H9 (cell line): ENCODE measurements at regions not wholly inside any gene's neighbourhood (a gene's known extent, or its start where the extent isn't known, plus 50 kb on each side); places are given as distances from the start of the nearest gene placed in this dataset.

Experiments
- DNase-seq: peaks from one replicate; pipeline ENCODE4 v3.0.0-alpha.2; 2017
- H2AFZ ChIP-seq: one replicate; pipeline ENCODE4 v1.6.1; 2013; ENCODE audit warnings: mild to moderate bottlenecking, low read length, control low read depth, moderate library complexity
- H2AK5ac ChIP-seq: 2 replicates; pipeline ENCODE4 v1.6.1; 2013; ENCODE audit warnings: low read length, control low read depth, mixed read lengths; ENCODE audit not compliant: insufficient read length
- H2BK120ac ChIP-seq: one replicate; pipeline ENCODE4 v1.6.1; 2013; ENCODE audit warnings: low read depth, mild to moderate bottlenecking, low read length, control low read depth, inconsistent platforms; ENCODE audit not compliant: poor library complexity, severe bottlenecking
- H2BK12ac ChIP-seq: 2 replicates; pipeline ENCODE4 v1.6.1; 2013; ENCODE audit warnings: low read length, control low read depth, mixed read lengths, low read depth; ENCODE audit not compliant: insufficient read length
- H2BK15ac ChIP-seq: 2 replicates; pipeline ENCODE4 v1.6.1; 2013; ENCODE audit warnings: low read depth, low read length, control low read depth
- H2BK20ac ChIP-seq: one replicate; pipeline ENCODE4 v1.6.1; 2013; ENCODE audit warnings: low read depth, mild to moderate bottlenecking, low read length, control low read depth, inconsistent platforms; ENCODE audit not compliant: poor library complexity, severe bottlenecking
- H2BK5ac ChIP-seq: 2 replicates; pipeline ENCODE4 v1.6.1; 2013; ENCODE audit warnings: low read length, control low read depth, mixed read lengths; ENCODE audit not compliant: insufficient read length
- H3K14ac ChIP-seq: 2 replicates; pipeline ENCODE4 v1.6.1; 2013; ENCODE audit warnings: low read length, control low read depth; ENCODE audit not compliant: insufficient read depth
- H3K18ac ChIP-seq: 2 replicates; pipeline ENCODE4 v1.6.1; 2013; ENCODE audit warnings: low read depth, mild to moderate bottlenecking, mixed read lengths, low read length, control low read depth; ENCODE audit not compliant: insufficient read length
- H3K23ac ChIP-seq: 2 replicates; pipeline ENCODE4 v1.6.1; 2013; ENCODE audit warnings: low read length, control low read depth, mixed read lengths, low read depth; ENCODE audit not compliant: insufficient read length
- H3K23me2 ChIP-seq: 2 replicates; pipeline ENCODE4 v1.6.1; 2013; ENCODE audit warnings: low read depth, mild to moderate bottlenecking, mixed read lengths, low read length, control low read depth; ENCODE audit not compliant: insufficient read length, poor library complexity, severe bottlenecking
- H3K27ac ChIP-seq: 2 replicates; pipeline ENCODE4 v1.5.1; 2013; ENCODE audit warnings: low read length, control low read depth, mixed read lengths, low read depth; ENCODE audit not compliant: insufficient read length
- H3K27me3 ChIP-seq: 2 replicates; pipeline ENCODE4 v1.6.1; 2013; ENCODE audit warnings: low read length, control low read depth, inconsistent platforms; ENCODE audit not compliant: insufficient read depth
- H3K4ac ChIP-seq: 2 replicates; pipeline ENCODE4 v1.6.1; 2013; ENCODE audit warnings: low read depth, mild to moderate bottlenecking, control low read depth, inconsistent platforms, low read length, moderate library complexity
- H3K4me1 ChIP-seq: 2 replicates; pipeline ENCODE4 v1.6.1; 2013; ENCODE audit warnings: low read length, control low read depth, inconsistent platforms; ENCODE audit not compliant: insufficient read depth
- H3K4me2 ChIP-seq: 2 replicates; pipeline ENCODE4 v1.6.1; 2013; ENCODE audit warnings: low read length, control low read depth, mixed read lengths; ENCODE audit not compliant: insufficient read length, insufficient read depth
- H3K56ac ChIP-seq: 2 replicates; pipeline ENCODE4 v1.6.1; 2013; ENCODE audit warnings: low read depth, mild to moderate bottlenecking, mixed read lengths, low read length, control low read depth; ENCODE audit not compliant: insufficient read length
- H3K79me1 ChIP-seq: 2 replicates; pipeline ENCODE4 v1.6.1; 2013; ENCODE audit warnings: low read depth, mild to moderate bottlenecking, moderate library complexity, low read length, control low read depth, inconsistent platforms; ENCODE audit not compliant: insufficient read depth, poor library complexity, severe bottlenecking
- H3K79me2 ChIP-seq: 2 replicates; pipeline ENCODE4 v1.6.1; 2013; ENCODE audit warnings: low read length, control low read depth, inconsistent platforms; ENCODE audit not compliant: insufficient read depth
- H3K9ac ChIP-seq: 2 replicates; pipeline ENCODE4 v1.6.1; 2013; ENCODE audit warnings: low read length, control low read depth, mixed read lengths; ENCODE audit not compliant: insufficient read length; ENCODE audit errors: extremely low read depth
- H3K9me3 ChIP-seq: one replicate; pipeline ENCODE4 v1.6.1; 2013; ENCODE audit warnings: low read depth, low read length, inconsistent platforms; ENCODE audit not compliant: control insufficient read depth
- H3T11ph ChIP-seq: one replicate; pipeline ENCODE4 v1.6.1; 2013; ENCODE audit warnings: mild to moderate bottlenecking, low read length, control low read depth, inconsistent platforms
- H4K20me1 ChIP-seq: one replicate; pipeline ENCODE4 v1.6.1; 2013; ENCODE audit not compliant: control insufficient read depth, insufficient read length, insufficient read depth
- H4K5ac ChIP-seq: 2 replicates; pipeline ENCODE4 v1.6.1; 2013; ENCODE audit warnings: low read depth, mild to moderate bottlenecking, mixed read lengths, low read length, control low read depth; ENCODE audit not compliant: insufficient read length
- H4K8ac ChIP-seq: replicated peaks from 2 replicates; pipeline ENCODE4 v1.6.1; 2013; ENCODE audit warnings: low read length, control low read depth, mixed read lengths, low read depth; ENCODE audit not compliant: insufficient read length
- H4K91ac ChIP-seq: 2 replicates; pipeline ENCODE4 v1.6.1; 2013; ENCODE audit warnings: low read depth, mild to moderate bottlenecking, moderate library complexity, mixed read lengths, low read length, control low read depth; ENCODE audit not compliant: insufficient read length
- H3K27ac Mint-ChIP-seq, 3 experiments: 2 replicates in 2 of 3; 3 replicates in 1 of 3; pipeline ENCODE4 v1.8.0; 2020 to 2021; ENCODE audit warnings: mixed read lengths in 3 of 3, mild to moderate bottlenecking in 1 of 3, moderate library complexity in 1 of 3
- H3K27me3 Mint-ChIP-seq: 2 replicates; pipeline ENCODE4 v1.8.0; 2021; ENCODE audit warnings: low read depth, mild to moderate bottlenecking, moderate library complexity, mixed read lengths
- H3K36me3 Mint-ChIP-seq, 3 experiments: 2 replicates in 2 of 3; 3 replicates in 1 of 3; pipeline ENCODE4 v1.8.0; 2020 to 2021; ENCODE audit warnings: low read depth in 3 of 3, mixed read lengths in 3 of 3; ENCODE audit not compliant: insufficient read depth in 1 of 3
- H3K4me1 Mint-ChIP-seq, 2 experiments: 2 replicates each; pipeline ENCODE4 v1.8.0; 2020; ENCODE audit warnings: mixed read lengths in 2 of 2
- H3K4me3 Mint-ChIP-seq, 2 experiments: 2 replicates in 1 of 2; 3 replicates in 1 of 2; pipeline ENCODE4 v1.8.0; 2020 to 2021; ENCODE audit warnings: mild to moderate bottlenecking in 2 of 2, mixed read lengths in 2 of 2, moderate library complexity in 1 of 2
- H3K9me3 Mint-ChIP-seq, 2 experiments: 2 replicates in 1 of 2; 3 replicates in 1 of 2; pipeline ENCODE4 v1.8.0; 2020; ENCODE audit warnings: mild to moderate bottlenecking in 2 of 2, mixed read lengths in 2 of 2, moderate library complexity in 1 of 2
- WGBS: extraction: QIAGEN DNeasy Blood & Tissue Kit; methylation state at CpG from one replicate; pipeline ENCODE4 v1.1.7; 2013; ENCODE audit warnings: missing lambda C conversion rate, low lambda C conversion rate, mixed read lengths; ENCODE audit not compliant: insufficient read length; ENCODE audit errors: extremely low coverage; 5-methylcytosine and 5-hydroxymethylcytosine counted together
- TF ChIP-seq, protein P1 (sequence below): fragments of 200-600 bp; sonication (generic); conservative IDR thresholded peaks from 3 replicates; pipeline ENCODE4 v1.8.0; 2021; ENCODE audit warnings: antibody characterized with exemption, mild to moderate bottlenecking

DNA sequence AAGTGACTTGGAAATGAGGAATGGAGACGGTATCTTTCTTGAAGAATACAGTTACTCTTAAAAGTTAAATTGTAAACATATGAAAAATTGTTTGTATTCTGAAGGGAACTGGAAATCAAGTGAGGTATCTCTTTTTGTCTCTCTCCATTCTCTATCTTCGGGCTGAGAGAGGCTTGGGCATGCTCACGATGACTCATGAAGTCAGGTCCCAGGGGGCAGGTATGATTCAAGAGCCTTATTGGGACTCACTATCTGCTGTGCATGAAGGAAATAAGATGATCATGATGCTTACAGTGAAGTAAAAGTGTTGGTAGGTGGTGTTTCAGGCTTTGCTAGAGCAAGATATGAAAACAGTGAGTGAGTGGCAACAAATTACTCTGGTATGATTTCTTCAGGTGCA, 200.4 kb upstream of the PITX2 start:
- no peaks in the 10 kb centered on the region for H3K27me3 ChIP-seq

More for the DNA sequence above, 200.4 kb upstream of the PITX2 start:
- Histone ChIP-seq H2BK120ac (no peak overlapping the region), H3K23me2 (no peaks in the 10 kb centered on the region), H3K56ac (no peak overlapping the region), H3K79me2 (no peaks in the 10 kb centered on the region), H3K4me2 (no peak overlapping the region), H3T11ph (no peak overlapping the region), H4K91ac (no peak overlapping the region), H3K4me1 (no peaks in the 10 kb centered on the region), H3K14ac (no peak overlapping the region), H3K9me3 (no peaks in the 10 kb centered on the region), H3K27ac (no peak overlapping the region), H4K20me1 (no peaks in the 10 kb centered on the region), H3K18ac (no peak overlapping the region), H3K23ac (no peak overlapping the region), H3K9ac (no peak overlapping the region), H2BK20ac (no peak overlapping the region), H2AK5ac (no peak overlapping the region), H2BK5ac (no peak overlapping the region), H3K79me1 (no peaks in the 10 kb centered on the region), H4K8ac (no peak overlapping the region), H2AFZ (no peak overlapping the region), H2BK15ac (no peak overlapping the region), H2BK12ac (no peak overlapping the region), H4K5ac (no peak overlapping the region), H3K4ac (no peak overlapping the region)
- peak overlapping the region in 1 of 3 experiments; percentile 20; a peak in 1 of 7 replicates for H3K27ac Mint-ChIP-seq
- H3K36me3 Mint-ChIP-seq = peaks cover 0 to 2% (median 0%) of the 10 kb centered on the region in 3 experiments; a peak in 1 of 7 replicates
- DNase-seq = no peak
- no peaks in the 10 kb centered on the region for H3K27me3 Mint-ChIP-seq
- peaks cover 2 to 4% of the 10 kb centered on the region in 2 experiments; a peak in 4 of 5 replicates for H3K9me3 Mint-ChIP-seq
- TF ChIP-seq, protein P1, sequence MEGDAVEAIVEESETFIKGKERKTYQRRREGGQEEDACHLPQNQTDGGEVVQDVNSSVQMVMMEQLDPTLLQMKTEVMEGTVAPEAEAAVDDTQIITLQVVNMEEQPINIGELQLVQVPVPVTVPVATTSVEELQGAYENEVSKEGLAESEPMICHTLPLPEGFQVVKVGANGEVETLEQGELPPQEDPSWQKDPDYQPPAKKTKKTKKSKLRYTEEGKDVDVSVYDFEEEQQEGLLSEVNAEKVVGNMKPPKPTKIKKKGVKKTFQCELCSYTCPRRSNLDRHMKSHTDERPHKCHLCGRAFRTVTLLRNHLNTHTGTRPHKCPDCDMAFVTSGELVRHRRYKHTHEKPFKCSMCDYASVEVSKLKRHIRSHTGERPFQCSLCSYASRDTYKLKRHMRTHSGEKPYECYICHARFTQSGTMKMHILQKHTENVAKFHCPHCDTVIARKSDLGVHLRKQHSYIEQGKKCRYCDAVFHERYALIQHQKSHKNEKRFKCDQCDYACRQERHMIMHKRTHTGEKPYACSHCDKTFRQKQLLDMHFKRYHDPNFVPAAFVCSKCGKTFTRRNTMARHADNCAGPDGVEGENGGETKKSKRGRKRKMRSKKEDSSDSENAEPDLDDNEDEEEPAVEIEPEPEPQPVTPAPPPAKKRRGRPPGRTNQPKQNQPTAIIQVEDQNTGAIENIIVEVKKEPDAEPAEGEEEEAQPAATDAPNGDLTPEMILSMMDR = no peak
- no CpG with 5 or more reads among the region's 3 CpGs for WGBS
- no peaks in the 10 kb centered on the region for H3K4me1 Mint-ChIP-seq
- H3K4me3 Mint-ChIP-seq = no peak overlapping the region
